Activated CD4-positive, alpha-beta T cell treated with anti-CD3 and anti-CD28 coated beads, Interleukin-2, amount 10 ng/mL, durations not matched to agents 7 days and 5 days (primary cell): ENCODE measurements at regions not wholly inside any gene's neighbourhood (a gene's known extent, or its start where the extent isn't known, plus 50 kb on each side); places are given as distances from the start of the nearest gene placed in this dataset.

Source experiments
- CTCF ChIA-PET: fragments of 350-600 bp; sonication (Branson Sonifier 250); formaldehyde crosslinking; loops from one replicate; lab custom pipeline; 2021; ENCODE audit warnings: antibody characterized with exemption; lab: Charles Lee
- POLR2A ChIA-PET: fragments of 350-600 bp; sonication (Branson Sonifier 250); formaldehyde crosslinking; loops from one replicate; lab custom pipeline; 2021; ENCODE audit warnings: antibody characterized with exemption; lab: Charles Lee
- DNase-seq: peaks from one replicate; pipeline ENCODE4 v3.0.0-alpha.2; 2020
- H3K27ac Mint-ChIP-seq: one replicate; pipeline ENCODE4 v1.8.0; 2021; ENCODE audit warnings: mild to moderate bottlenecking, moderate library complexity, mixed read lengths
- H3K27me3 Mint-ChIP-seq: one replicate; pipeline ENCODE4 v1.8.0; 2021; ENCODE audit warnings: mixed read lengths
- H3K36me3 Mint-ChIP-seq: one replicate; pipeline ENCODE4 v1.8.0; 2021; ENCODE audit warnings: low read depth, mixed read lengths
- H3K4me1 Mint-ChIP-seq: one replicate; pipeline ENCODE4 v1.8.0; 2021; ENCODE audit warnings: mixed read lengths
- H3K4me3 Mint-ChIP-seq: one replicate; pipeline ENCODE4 v1.8.0; 2021; ENCODE audit warnings: mild to moderate bottlenecking, moderate library complexity, mixed read lengths
- H3K9me3 Mint-ChIP-seq: one replicate; pipeline ENCODE4 v1.8.0; 2021; ENCODE audit warnings: mixed read lengths

GRCh38 chr12:3432868-3433267 is 58.1 kb upstream of the PRMT8 start:
- Mint-ChIP-seq H3K27me3 (peaks cover 6% of the 10 kb centered on the region), H3K9me3 (peaks cover 21% of the 10 kb centered on the region), H3K4me3 (no peak overlapping the region), H3K4me1 (peaks cover 21% of the 10 kb centered on the region), H3K27ac (no peak overlapping the region), H3K36me3 (peaks cover 13% of the 10 kb centered on the region)
- POLR2A ChIA-PET = no interaction called here
- DNase-seq = no peak
- CTCF ChIA-PET = no interaction called here

- ChIA-PET CTCF (interaction anchor here (0.6 to 1.4 kb wide), 2 partner anchors 102 to 136 kb away, joined by 3 read pairs; no protein-coding TSS in a partner anchor), POLR2A (no interaction called here)
- Mint-ChIP-seq H3K27ac (no peak overlapping the region), H3K4me1 (peaks cover 16% of the 10 kb centered on the region), H3K27me3 (no peaks in the 10 kb centered on the region), H3K9me3 (peaks cover 6% of the 10 kb centered on the region), H3K4me3 (no peak overlapping the region), H3K36me3 (peaks cover 7% of the 10 kb centered on the region)
- DNase-seq = no peak
These were observed 54.4 kb upstream of the PRMT8 start for GRCh38 chr12:3436461-3437065.

DNA sequence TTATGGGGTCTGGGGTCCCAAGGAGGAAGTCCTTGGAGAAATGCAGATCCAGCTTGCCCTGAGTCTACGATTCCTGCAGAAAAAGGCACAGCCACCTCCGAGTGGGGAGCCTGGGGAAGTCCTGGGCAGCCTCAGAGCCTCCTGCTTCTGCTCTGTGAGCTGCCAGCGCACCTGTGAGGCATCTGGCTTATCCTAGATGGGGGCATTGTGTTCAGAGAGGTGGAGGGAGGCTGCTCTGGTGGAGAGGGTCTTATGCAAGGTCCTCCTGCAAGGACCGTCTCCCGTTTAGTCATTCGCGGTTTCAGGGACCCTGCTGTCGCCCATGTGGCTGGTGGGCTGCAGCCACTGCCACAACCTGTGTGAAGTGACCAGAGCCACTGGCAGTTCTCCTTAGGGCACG is 53.0 kb upstream of the PRMT8 start:
- POLR2A ChIA-PET = interaction anchor here (0.7 kb wide), 1 partner anchor 10 kb away, joined by 3 read pairs; no protein-coding TSS in a partner anchor
- CTCF ChIA-PET = interaction anchor here (1.2 to 1.4 kb wide), 2 partner anchors 18 to 138 kb away, joined by 3 read pairs; no protein-coding TSS in a partner anchor
- Mint-ChIP-seq H3K4me1 (peaks cover 2% of the 10 kb centered on the region), H3K36me3 (no peaks in the 10 kb centered on the region), H3K27me3 (peaks cover 3% of the 10 kb centered on the region), H3K4me3 (no peak overlapping the region), H3K9me3 (no peaks in the 10 kb centered on the region), H3K27ac (no peak overlapping the region)
- DNase-seq = no peak

GRCh38 chr12:3438401-3438800 is 52.6 kb upstream of the PRMT8 start:
- no peaks in the 10 kb centered on the region for H3K9me3 Mint-ChIP-seq
- peaks cover 3% of the 10 kb centered on the region for H3K27me3 Mint-ChIP-seq
- ChIA-PET CTCF (interaction anchor here (1.2 kb wide), 1 partner anchor 17 kb away, joined by 3 read pairs; no protein-coding TSS in a partner anchor), POLR2A (interaction anchor here (0.7 kb wide), 1 partner anchor 10 kb away, joined by 3 read pairs; no protein-coding TSS in a partner anchor)
- no peaks in the 10 kb centered on the region for H3K4me1 Mint-ChIP-seq
- H3K27ac Mint-ChIP-seq = no peak overlapping the region
- H3K4me3 Mint-ChIP-seq = no peak overlapping the region
- no peaks in the 10 kb centered on the region for H3K36me3 Mint-ChIP-seq
- DNase-seq = no peak
